ENCODE measurements at regions not wholly inside any gene's neighbourhood (a gene's known extent, or its start where the extent isn't known, plus 50 kb on each side); places are given as distances from the start of the nearest gene placed in this dataset.

GRCh38 chr10:120646159-120646732, 189.2 kb downstream of the PLPP4 start:
- TF ChIP-seq CTCF (IDR thresholded peaks at IDR 0.05) (no peak), POLR2A (IDR thresholded peaks at IDR 0.05) (no peak)

Data from right lobe of liver (tissue), 4 donors.